Lower leg skin (tissue), 4 donors: ENCODE measurements at regions not wholly inside any gene's neighbourhood (a gene's known extent, or its start where the extent isn't known, plus 50 kb on each side); places are given as distances from the start of the nearest gene placed in this dataset.
"Not testable (repeated sequence)": the region's sequence is repeated elsewhere in the genome, so short reads cannot be mapped to it uniquely, and the experiment has no call there.

Source experiments
- DNase-seq, 2 donors: peaks; one replicate each; pipeline ENCODE4 v3.0.0-alpha.2; 2019; ENCODE audit warnings: low spot score in 2 of 2
- H3K4me3 ChIP-seq: fragments of 200-600 bp; sonication (generic); 2 replicates; pipeline ENCODE4 v1.5.1; 2017; ENCODE audit warnings: mild to moderate bottlenecking, low read depth; ENCODE audit not compliant: poor library complexity, severe bottlenecking
- CTCF ChIP-seq, 3 donors: fragments of 450-650 bp; IDR thresholded peaks; one replicate each; pipeline ENCODE4 v1.5.1; 2016; ENCODE audit warnings: antibody characterized with exemption in 3 of 3, mild to moderate bottlenecking in 3 of 3, moderate library complexity in 2 of 3
- POLR2A ChIP-seq, 2 donors: fragments of 450-650 bp; IDR thresholded peaks; one replicate each; pipeline ENCODE4 v1.6.1; 2016 to 2017; ENCODE audit warnings: antibody characterized with exemption in 2 of 2, mild to moderate bottlenecking in 1 of 2, moderate library complexity in 1 of 2
- WGBS, 2 donors: methylation state at CpG; one replicate each; pipeline ENCODE4 v1.1.5; 2018; 5-methylcytosine and 5-hydroxymethylcytosine counted together
- intact Hi-C: fragments of 100-400 bp; cut with DNase I; formaldehyde crosslinking; loops from one replicate; pipeline ENCODE4 v1.15.0; 2023; ENCODE audit warnings: low total_unique reads

- no peak overlapping the region for H3K4me3 ChIP-seq
- WGBS, 2 donors, result 88 to 91% methylated on average over 13 of the region's 13 CpGs
- TF ChIP-seq POLR2A (IDR thresholded peaks at IDR 0.05) (no peak), CTCF (IDR thresholded peaks at IDR 0.05) (no peak)
- no peak for DNase-seq
- intact Hi-C loops, result no loop called here
Measured at GRCh38 chr3:194945508-194945907, 259.8 kb downstream of the FAM43A start.

- WGBS, 2 donors, result 88 to 90% methylated on average over 9 of the region's 9 CpGs
- DNase-seq, result peak in 1 of 2 donors; percentile 65
- TF ChIP-seq POLR2A (IDR thresholded peaks at IDR 0.05) (no peak), CTCF (IDR thresholded peaks at IDR 0.05) (no peak)
- intact Hi-C loops, result no loop called here
- H3K4me3 ChIP-seq, result no peak overlapping the region
Measured at GRCh38 chr3:194946091-194946490, 260.4 kb downstream of the FAM43A start.

- WGBS, 2 donors, result 81 to 83% methylated on average over 3 of the region's 3 CpGs
- peak in 1 of 2 donors; percentile 52 for DNase-seq
- TF ChIP-seq CTCF (IDR thresholded peaks at IDR 0.05) (no peak), POLR2A (IDR thresholded peaks at IDR 0.05) (no peak)
- intact Hi-C loops, result no loop called here
- H3K4me3 ChIP-seq, result no peak overlapping the region
Measured at GRCh38 chr3:194949592-194949991, 263.9 kb downstream of the FAM43A start.

- TF ChIP-seq POLR2A (IDR thresholded peaks at IDR 0.05) (no peak), CTCF (IDR thresholded peaks at IDR 0.05) (no peak)
- 72 to 79% methylated on average over 18 of the region's 18 CpGs for WGBS, 2 donors
- intact Hi-C loops, result no loop called here
- DNase-seq, result peak in 1 of 2 donors; percentile 79
- H3K4me3 ChIP-seq, result no peak overlapping the region
Measured at GRCh38 chr3:194950906-194951628, 265.4 kb downstream of the FAM43A start.

GRCh38 chr3:194951629-194951920 lies 265.9 kb downstream of the FAM43A start:
- WGBS, 2 donors, result 77 to 89% methylated on average over 9 of the region's 9 CpGs

GRCh38 chr3:194951931-194952582 lies 266.4 kb downstream of the FAM43A start:
- intact Hi-C loops, result no loop called here
- DNase-seq, result peak in 1 of 2 donors; percentile 60

More at GRCh38 chr3:194951629-194951920, 265.9 kb downstream of the FAM43A start:
- DNase-seq, result peak in 1 of 2 donors; percentile 76
- H3K4me3 ChIP-seq, intact Hi-C loops: not testable (repeated sequence)

More at GRCh38 chr3:194951931-194952582, 266.4 kb downstream of the FAM43A start:
- TF ChIP-seq CTCF (IDR thresholded peaks at IDR 0.05), result no peak
- no peak for TF ChIP-seq POLR2A (IDR thresholded peaks at IDR 0.05)
- 43 to 45% methylated on average over 6 of the region's 6 CpGs for WGBS, 2 donors
- H3K4me3 ChIP-seq, result no peak overlapping the region
